Bronchial epithelial cell (primary cell): ENCODE measurements at regions not wholly inside any gene's neighbourhood (a gene's known extent, or its start where the extent isn't known, plus 50 kb on each side); places are given as distances from the start of the nearest gene placed in this dataset.
A peak's percentile ranks its signal among the peaks of the same experiment; 100 is the strongest.

ENCODE experiments used
- DNase-seq: peaks from one replicate; pipeline ENCODE4 v3.0.0-alpha.2; 2010; ENCODE audit warnings: low read depth
- FAIRE-seq: peaks from 2 replicates; lab custom pipeline; 2011; peaks lifted over from hg19 to GRCh38; lab: Jason Lieb, UNC
- H3K27me3 ChIP-seq: 2 replicates; pipeline ENCODE4 v1.5.1; 2011; ENCODE audit warnings: low read length; ENCODE audit not compliant: control insufficient read depth, insufficient read depth
- H3K36me3 ChIP-seq: 2 replicates; pipeline ENCODE4 v1.5.1; 2011; ENCODE audit warnings: low read length; ENCODE audit not compliant: control insufficient read depth, insufficient read depth
- H3K4me3 ChIP-seq: 2 replicates; pipeline ENCODE4 v1.5.1; 2011; ENCODE audit warnings: mild to moderate bottlenecking, low read depth, low read length, control low read depth
- CTCF ChIP-seq: IDR thresholded peaks from 2 replicates; pipeline ENCODE4 v1.5.1; 2011; ENCODE audit warnings: mild to moderate bottlenecking, moderate library complexity, low read length, control low read depth, inconsistent platforms; ENCODE audit not compliant: insufficient read depth, severe bottlenecking

GRCh38 chr6:8670792-8671191 lies 235.4 kb upstream of the SLC35B3 start:
- no peak for TF ChIP-seq CTCF
- H3K27me3 ChIP-seq = no peaks in the 10 kb centered on the region
- peak; percentile 1 for DNase-seq
- no peak for FAIRE-seq
- H3K36me3 ChIP-seq = no peaks in the 10 kb centered on the region
- no peak overlapping the region for H3K4me3 ChIP-seq

GRCh38 chr6:8664700-8665099 lies 229.4 kb upstream of the SLC35B3 start:
- no peaks in the 10 kb centered on the region for H3K27me3 ChIP-seq
- no peak overlapping the region for H3K4me3 ChIP-seq
- TF ChIP-seq CTCF = no peak
- FAIRE-seq = no peak
- DNase-seq = no peak
- no peaks in the 10 kb centered on the region for H3K36me3 ChIP-seq

- no peaks in the 10 kb centered on the region for H3K27me3 ChIP-seq
- no peak for FAIRE-seq
- H3K4me3 ChIP-seq = no peak overlapping the region
- no peak for DNase-seq
- H3K36me3 ChIP-seq = no peaks in the 10 kb centered on the region
- no peak for TF ChIP-seq CTCF
Measured at GRCh38 chr6:8664070-8664469, 228.7 kb upstream of the SLC35B3 start.

- no peak for DNase-seq
- H3K36me3 ChIP-seq = no peaks in the 10 kb centered on the region
- H3K27me3 ChIP-seq = no peaks in the 10 kb centered on the region
- no peak overlapping the region for H3K4me3 ChIP-seq
- no peak for TF ChIP-seq CTCF
- FAIRE-seq = no peak
Measured at GRCh38 chr6:8659404-8660189, 224.3 kb upstream of the SLC35B3 start.

- Histone ChIP-seq H3K27me3 (no peaks in the 10 kb centered on the region), H3K36me3 (no peaks in the 10 kb centered on the region), H3K4me3 (no peak overlapping the region)
- TF ChIP-seq CTCF = no peak
- no peak for FAIRE-seq
- peak; percentile 3 for DNase-seq
Measured at GRCh38 chr6:8658416-8658815, 223.1 kb upstream of the SLC35B3 start.

GRCh38 chr6:8657522-8657921 lies 222.2 kb upstream of the SLC35B3 start:
- no peak for FAIRE-seq
- no peaks in the 10 kb centered on the region for H3K27me3 ChIP-seq
- TF ChIP-seq CTCF = no peak
- H3K36me3 ChIP-seq = no peaks in the 10 kb centered on the region
- H3K4me3 ChIP-seq = no peak overlapping the region
- DNase-seq = no peak
